Ishikawa (cell line): ENCODE measurements at regions not wholly inside any gene's neighbourhood (a gene's known extent, or its start where the extent isn't known, plus 50 kb on each side); places are given as distances from the start of the nearest gene placed in this dataset.

Experiments used
- EGR1 ChIP-seq: IDR thresholded peaks from 2 replicates; pipeline ENCODE4 v1.6.1; 2012
- EP300 ChIP-seq: IDR thresholded peaks from 2 replicates; pipeline ENCODE4 v1.6.1; 2012; ENCODE audit warnings: borderline replicate concordance
- FOXM1 ChIP-seq: IDR thresholded peaks from 2 replicates; pipeline ENCODE4 v1.6.1; 2012; ENCODE audit warnings: low read depth, borderline replicate concordance
- MAX ChIP-seq: IDR thresholded peaks from 2 replicates; pipeline ENCODE4 v1.6.1; 2012
- RAD21 ChIP-seq: IDR thresholded peaks from 2 replicates; pipeline ENCODE4 v1.6.1; 2012; ENCODE audit warnings: low read depth
- REST ChIP-seq: IDR thresholded peaks from 2 replicates; pipeline ENCODE4 v1.6.1; 2012; ENCODE audit warnings: low read depth, mild to moderate bottlenecking
- TAF1 ChIP-seq: IDR thresholded peaks from 2 replicates; pipeline ENCODE4 v1.6.1; 2012; ENCODE audit warnings: low read depth, mild to moderate bottlenecking
- TCF12 ChIP-seq: IDR thresholded peaks from 2 replicates; pipeline ENCODE4 v1.6.1; 2012; ENCODE audit warnings: low read depth
- USF1 ChIP-seq: IDR thresholded peaks from 2 replicates; pipeline ENCODE4 v1.6.1; 2012
- YY1 ChIP-seq: IDR thresholded peaks from 2 replicates; pipeline ENCODE4 v1.6.1; 2012; ENCODE audit warnings: low read depth
- ZBTB7A ChIP-seq: IDR thresholded peaks from 2 replicates; pipeline ENCODE4 v1.6.1; 2012; ENCODE audit warnings: low read depth

GRCh38 chrX:125786316-125786715 is 379.8 kb downstream of the DCAF12L2 start:
- TF ChIP-seq RAD21 = no peak
- no peak for TF ChIP-seq TAF1
- no peak for TF ChIP-seq REST
- no peak for TF ChIP-seq USF1
- no peak for TF ChIP-seq TCF12
- no peak for TF ChIP-seq FOXM1
- TF ChIP-seq MAX = no peak
- TF ChIP-seq EGR1 = no peak
- no peak for TF ChIP-seq EP300
- TF ChIP-seq YY1 = no peak
- no peak for TF ChIP-seq ZBTB7A
